Fibroblast of lung (primary cell): ENCODE measurements at regions not wholly inside any gene's neighbourhood (a gene's known extent, or its start where the extent isn't known, plus 50 kb on each side); places are given as distances from the start of the nearest gene placed in this dataset.
A peak's percentile ranks its signal among the peaks of the same experiment; 100 is the strongest.

Experiments used
- DNase-seq, 2 donors: peaks; one replicate each; pipeline versions ENCODE4 v3.0.0 to v3.0.0-alpha.2; 2010; ENCODE audit warnings: low read depth in 2 of 2
- H2AFZ ChIP-seq: 2 replicates; pipeline ENCODE4 v1.5.1; 2012; ENCODE audit warnings: low read length, control low read depth, inconsistent platforms
- H3K27ac ChIP-seq: 2 replicates; pipeline ENCODE4 v1.5.1; 2011; ENCODE audit warnings: low read length, control low read depth; ENCODE audit not compliant: insufficient read depth
- H3K27me3 ChIP-seq: 2 replicates; pipeline ENCODE4 v1.5.1; 2011; ENCODE audit warnings: mild to moderate bottlenecking, low read length; ENCODE audit not compliant: control insufficient read depth, insufficient read depth
- H3K36me3 ChIP-seq: 2 replicates; pipeline ENCODE4 v1.5.1; 2011; ENCODE audit warnings: low read length; ENCODE audit not compliant: control insufficient read depth, insufficient read depth
- H3K4me1 ChIP-seq: 2 replicates; pipeline ENCODE4 v1.5.1; 2011; ENCODE audit warnings: low read length; ENCODE audit not compliant: control insufficient read depth, insufficient read depth; ENCODE audit errors: extremely low read depth
- H3K4me2 ChIP-seq: 2 replicates; pipeline ENCODE4 v1.5.1; 2011; ENCODE audit warnings: low read length, control low read depth; ENCODE audit not compliant: insufficient read depth; ENCODE audit errors: extremely low read depth
- H3K4me3 ChIP-seq, 4 experiments: fragments of 200-600 bp in 1 of 4; sonication (generic) in 1 of 4; replicated peaks in 1 of 4; 2 replicates each; pipeline ENCODE4 v1.5.1; 2011 to 2016; ENCODE audit warnings: low read length in 4 of 4, low read depth in 3 of 4, mild to moderate bottlenecking in 3 of 4, control low read depth in 2 of 4, inconsistent platforms in 1 of 4, mixed read lengths in 1 of 4; ENCODE audit not compliant: insufficient read depth in 1 of 4; ENCODE audit errors: control extremely low read depth in 1 of 4
- H3K79me2 ChIP-seq: 2 replicates; pipeline ENCODE4 v1.5.1; 2012; ENCODE audit warnings: mild to moderate bottlenecking, low read length, inconsistent platforms; ENCODE audit not compliant: control insufficient read depth, insufficient read depth
- H3K9ac ChIP-seq: 2 replicates; pipeline ENCODE4 v1.5.1; 2011; ENCODE audit warnings: mild to moderate bottlenecking, low read length, control low read depth; ENCODE audit not compliant: insufficient read depth
- H3K9me3 ChIP-seq: 2 replicates; pipeline ENCODE4 v1.5.1; 2012; ENCODE audit warnings: low read depth, low read length; ENCODE audit not compliant: control insufficient read depth, insufficient read depth
- H4K20me1 ChIP-seq: 2 replicates; pipeline ENCODE4 v1.5.1; 2011; ENCODE audit warnings: low read length; ENCODE audit not compliant: control insufficient read depth, insufficient read depth; ENCODE audit errors: extremely low read depth
- CTCF ChIP-seq, 2 donors: IDR thresholded peaks in 1 of 2; conservative IDR thresholded peaks in 1 of 2; 1 replicate in 1 of 2; 2 replicates in 1 of 2; pipeline ENCODE4 v1.5.1; 2011 to 2012; ENCODE audit warnings: low read length in 2 of 2, control low read depth in 1 of 2, inconsistent platforms in 1 of 2, low read depth in 1 of 2, mild to moderate bottlenecking in 1 of 2
- EZH2 ChIP-seq: IDR thresholded peaks from 2 replicates; pipeline ENCODE4 v1.5.1; 2012; ENCODE audit warnings: low read length, control low read depth, mild to moderate bottlenecking; ENCODE audit errors: missing control alignments

- H3K27ac ChIP-seq, result peak overlapping the region; percentile 87
These were observed 145.3 kb upstream of the SPRED2 start for GRCh38 chr2:65577654-65578053.

GRCh38 chr2:65576861-65577601, 144.6 kb upstream of the SPRED2 start:
- no peaks in the 10 kb centered on the region for H3K27me3 ChIP-seq
- H3K27ac ChIP-seq, result peak overlapping the region; percentile 87
- peaks cover 10% of the 10 kb centered on the region for H3K4me1 ChIP-seq
- H3K9ac ChIP-seq, result no peak overlapping the region
- H3K4me3 ChIP-seq, result no peak overlapping the region
- peak; percentile 92 to 96 for DNase-seq
- H2AFZ ChIP-seq, result no peak overlapping the region
- H3K36me3 ChIP-seq, result no peaks in the 10 kb centered on the region
- H3K9me3 ChIP-seq, result no peaks in the 10 kb centered on the region
- H3K4me2 ChIP-seq, result peak overlapping the region; percentile 65
- H3K79me2 ChIP-seq, result no peaks in the 10 kb centered on the region
- H4K20me1 ChIP-seq, result no peaks in the 10 kb centered on the region
- TF ChIP-seq CTCF (conservative IDR thresholded peaks at IDR 0.05 in 1 of 2, IDR thresholded peaks at IDR 0.05 in 1 of 2; ENCODE audit: low read depth in 1 of 2, low read length in 2 of 2), result no peak
- no peak for TF ChIP-seq EZH2

More at GRCh38 chr2:65577654-65578053, 145.3 kb upstream of the SPRED2 start:
- H3K79me2 ChIP-seq, result no peaks in the 10 kb centered on the region
- H3K4me2 ChIP-seq, result no peak overlapping the region
- H3K4me3 ChIP-seq, result no peak overlapping the region
- DNase-seq, result no peak
- H2AFZ ChIP-seq, result no peak overlapping the region
- no peaks in the 10 kb centered on the region for H3K27me3 ChIP-seq
- TF ChIP-seq CTCF (conservative IDR thresholded peaks at IDR 0.05 in 1 of 2, IDR thresholded peaks at IDR 0.05 in 1 of 2; ENCODE audit: low read depth in 1 of 2, low read length in 2 of 2) (no peak), EZH2 (no peak)
- H3K9ac ChIP-seq, result no peak overlapping the region
- H4K20me1 ChIP-seq, result no peaks in the 10 kb centered on the region
- H3K36me3 ChIP-seq, result no peaks in the 10 kb centered on the region
- peaks cover 10% of the 10 kb centered on the region for H3K4me1 ChIP-seq
- no peaks in the 10 kb centered on the region for H3K9me3 ChIP-seq

- peak overlapping the region; percentile 87 for H3K27ac ChIP-seq
- H3K79me2 ChIP-seq, result no peaks in the 10 kb centered on the region
- H3K9me3 ChIP-seq, result no peaks in the 10 kb centered on the region
- H4K20me1 ChIP-seq, result no peaks in the 10 kb centered on the region
- no peak for DNase-seq
- no peak overlapping the region for H3K4me3 ChIP-seq
- no peak for TF ChIP-seq EZH2
- no peak for TF ChIP-seq CTCF (conservative IDR thresholded peaks at IDR 0.05 in 1 of 2, IDR thresholded peaks at IDR 0.05 in 1 of 2; ENCODE audit: low read depth in 1 of 2, low read length in 2 of 2)
- H3K27me3 ChIP-seq, result no peaks in the 10 kb centered on the region
- peaks cover 10% of the 10 kb centered on the region for H3K4me1 ChIP-seq
- H2AFZ ChIP-seq, result no peak overlapping the region
- H3K4me2 ChIP-seq, result no peak overlapping the region
- H3K36me3 ChIP-seq, result no peaks in the 10 kb centered on the region
- H3K9ac ChIP-seq, result no peak overlapping the region
These were observed 143.9 kb upstream of the SPRED2 start for GRCh38 chr2:65576278-65576677.
